G401.6 (cell line): ENCODE measurements at regions not wholly inside any gene's neighbourhood (a gene's known extent, or its start where the extent isn't known, plus 50 kb on each side); places are given as distances from the start of the nearest gene placed in this dataset.
"Not testable (repeated sequence)": the region's sequence is repeated elsewhere in the genome, so short reads cannot be mapped to it uniquely, and the experiment has no call there.

Experiments
- FAIRE-seq: peaks from 2 replicates; lab custom pipeline; 2012; peaks lifted over from hg19 to GRCh38; lab: Jason Lieb, UNC

- FAIRE-seq = no peak
These were observed 230.8 kb upstream of the CHAC2 start for GRCh38 chr2:53536583-53537361.

- FAIRE-seq = no peak
These were observed 232.3 kb upstream of the CHAC2 start for GRCh38 chr2:53535234-53535840.

GRCh38 chr2:53530126-53530525, 237.5 kb upstream of the CHAC2 start:
- FAIRE-seq = no peak

GRCh38 chr2:53527056-53527455, 240.5 kb upstream of the CHAC2 start:
- FAIRE-seq = no peak

GRCh38 chr2:53519918-53520841, 247.4 kb upstream of the CHAC2 start:
- no peak for FAIRE-seq

GRCh38 chr2:53517406-53517805, 250.2 kb upstream of the CHAC2 start:
- no peak for FAIRE-seq

GRCh38 chr2:53516650-53517049, 251.0 kb upstream of the CHAC2 start:
- no peak for FAIRE-seq

- FAIRE-seq = no peak
These were observed 251.9 kb upstream of the CHAC2 start for GRCh38 chr2:53515435-53516332.

GRCh38 chr2:53513167-53513666, 254.4 kb upstream of the CHAC2 start:
- no peak for FAIRE-seq

GRCh38 chr2:53512071-53512826, 255.4 kb upstream of the CHAC2 start:
- no peak for FAIRE-seq

- no peak for FAIRE-seq
These were observed 256.1 kb upstream of the CHAC2 start for GRCh38 chr2:53511549-53511948.

GRCh38 chr2:53510401-53510800, 257.2 kb upstream of the CHAC2 start:
- FAIRE-seq = no peak

- FAIRE-seq = no peak
These were observed 257.7 kb upstream of the CHAC2 start for GRCh38 chr2:53509831-53510388.

GRCh38 chr2:53508667-53509066, 258.9 kb upstream of the CHAC2 start:
- no peak for FAIRE-seq

- FAIRE-seq = not testable (repeated sequence)
These were observed 260.5 kb upstream of the CHAC2 start for GRCh38 chr2:53507070-53507469.

GRCh38 chr2:53505826-53506225, 261.8 kb upstream of the CHAC2 start:
- no peak for FAIRE-seq

- no peak for FAIRE-seq
These were observed 263.1 kb upstream of the CHAC2 start for GRCh38 chr2:53504507-53504906.

GRCh38 chr2:53500181-53500580, 267.4 kb upstream of the CHAC2 start:
- FAIRE-seq = no peak

GRCh38 chr2:53498210-53498609, 269.4 kb upstream of the CHAC2 start:
- FAIRE-seq = no peak

- no peak for FAIRE-seq
These were observed 270.6 kb upstream of the CHAC2 start for GRCh38 chr2:53497020-53497419.

- FAIRE-seq = no peak
These were observed 274.4 kb upstream of the CHAC2 start for GRCh38 chr2:53493210-53493609.
